ENCODE measurements at regions not wholly inside any gene's neighbourhood (a gene's known extent, or its start where the extent isn't known, plus 50 kb on each side); places are given as distances from the start of the nearest gene placed in this dataset.

- Histone ChIP-seq H3K79me1 (ENCODE audit: low read depth, low read length) (no peaks in the 10 kb centered on the region), H3K4ac (replicated peaks; ENCODE audit: insufficient read length, low read depth, low read length) (no peak overlapping the region), H3K18ac (ENCODE audit: extremely low read depth, low read length) (no peak overlapping the region), H3K23me2 (ENCODE audit: low read depth, low read length) (no peaks in the 10 kb centered on the region), H4K91ac (replicated peaks; ENCODE audit: insufficient read length, low read length) (no peak overlapping the region), H2BK15ac (ENCODE audit: low read length) (no peak overlapping the region), H2BK5ac (ENCODE audit: low read depth, low read length) (no peak overlapping the region), H3K79me2 (ENCODE audit: control insufficient read depth in 1 of 2, insufficient read depth in 2 of 2, low read length in 2 of 2) (no peaks in the 10 kb centered on the region), H3K36me3 (ENCODE audit: control insufficient read depth in 2 of 4, insufficient read depth in 4 of 4, low read length in 3 of 4) (no peaks in the 10 kb centered on the region), H3K27ac (ENCODE audit: low read depth, low read length) (no peak overlapping the region), H2BK120ac (replicated peaks; ENCODE audit: low read depth, low read length) (no peak overlapping the region), H3K56ac (replicated peaks; ENCODE audit: insufficient read length, low read depth, low read length) (no peak overlapping the region), H3K4me2 (ENCODE audit: insufficient read depth in 1 of 2, low read depth in 2 of 2, low read length in 2 of 2) (no peak overlapping the region), H3K23ac (ENCODE audit: insufficient read length) (no peak overlapping the region), H4K8ac (ENCODE audit: extremely low read depth, insufficient read depth, low read length) (no peak overlapping the region), H3K4me3 (ENCODE audit: extremely low read depth in 1 of 4, insufficient read depth in 2 of 4, low read depth in 3 of 4, low read length in 4 of 4) (no peak overlapping the region), H3K9ac (replicated peaks in 1 of 4; ENCODE audit: extremely low read depth in 1 of 4, low read depth in 3 of 4, low read length in 3 of 4) (no peak overlapping the region), H2AK5ac (ENCODE audit: low read depth, low read length) (no peak overlapping the region), H4K5ac (ENCODE audit: insufficient read length, low read depth, low read length) (no peak overlapping the region), H3K9me3 (ENCODE audit: insufficient read depth in 2 of 2, low read depth in 1 of 2, low read length in 1 of 2) (no peaks in the 10 kb centered on the region), H3K14ac (ENCODE audit: insufficient read length) (no peak overlapping the region), H4K20me1 (replicated peaks in 1 of 2; ENCODE audit: control insufficient read depth in 1 of 2, insufficient read depth in 2 of 2, low read length in 2 of 2) (no peaks in the 10 kb centered on the region), H2BK20ac (ENCODE audit: low read length) (no peak overlapping the region), H2AFZ (ENCODE audit: low read length) (peak overlapping the region; percentile 36; the same call in 1 of the 2 replicates), H3K4me1 (replicated peaks in 1 of 4; ENCODE audit: control insufficient read depth in 3 of 4, insufficient read depth in 4 of 4, low read length in 3 of 4) (no peaks in the 10 kb centered on the region), H3K27me3 (replicated peaks in 1 of 4; ENCODE audit: control insufficient read depth in 3 of 4, extremely low read depth in 1 of 4, insufficient read depth in 3 of 4, low read length in 3 of 4) (no peaks in the 10 kb centered on the region), H2BK12ac (ENCODE audit: low read depth, low read length) (no peak overlapping the region)
- DNase-seq (ENCODE audit: low read depth in 1 of 2, low spot score in 2 of 2): no peak
- FAIRE-seq: no peak
- TF ChIP-seq, protein P1, sequence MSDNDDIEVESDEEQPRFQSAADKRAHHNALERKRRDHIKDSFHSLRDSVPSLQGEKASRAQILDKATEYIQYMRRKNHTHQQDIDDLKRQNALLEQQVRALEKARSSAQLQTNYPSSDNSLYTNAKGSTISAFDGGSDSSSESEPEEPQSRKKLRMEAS (IDR thresholded peaks at IDR 0.05): no peak
- no peak for TF ChIP-seq RXRA (IDR thresholded peaks at IDR 0.05; ENCODE audit: insufficient read depth, low read depth, low read length)
- POLR2A ChIA-PET (ENCODE audit: partially characterized antibody): no interaction called here
- CTCF ChIA-PET (ENCODE audit: partially characterized antibody): interaction anchor here (0.5 to 1.3 kb wide), 2 partner anchors 127 to 563 kb away, joined by 4 to 6 read pairs; no protein-coding TSS in a partner anchor
- 89% methylated on average over 2 of the region's 2 CpGs; no CpG with 5 or more reads in 1 of the 2 experiments for WGBS, 2 experiments (ENCODE audit: extremely low coverage in 1 of 2, insufficient coverage in 1 of 2, insufficient read length in 1 of 2, insufficient replicate concordance in 2 of 2, low coverage in 1 of 2, low lambda C conversion rate in 2 of 2, missing lambda C conversion rate in 1 of 2)
Observed at GRCh38 chr6:135633573-135633972, 136.0 kb upstream of the AHI1 start.
